Esophagus squamous epithelium (tissue), 4 donors: ENCODE measurements at regions not wholly inside any gene's neighbourhood (a gene's known extent, or its start where the extent isn't known, plus 50 kb on each side); places are given as distances from the start of the nearest gene placed in this dataset.

ENCODE experiments used
- POLR2A ChIP-seq, 4 donors: fragments of 450-650 bp; IDR thresholded peaks; one replicate each; pipeline ENCODE4 v1.6.1; 2017; ENCODE audit warnings: antibody characterized with exemption in 4 of 4, mild to moderate bottlenecking in 4 of 4, moderate library complexity in 3 of 4
- TF ChIP-seq, protein P1 (sequence below), 6 experiments: fragments of 450-650 bp in 4 of 6; fragments of 200-600 bp in 2 of 6; sonication (generic) in 2 of 6; IDR thresholded peaks; one replicate each; pipeline ENCODE4 v1.5.1; 2016 to 2019; ENCODE audit warnings: antibody characterized with exemption in 6 of 6, mild to moderate bottlenecking in 4 of 6, moderate library complexity in 4 of 6

DNA sequence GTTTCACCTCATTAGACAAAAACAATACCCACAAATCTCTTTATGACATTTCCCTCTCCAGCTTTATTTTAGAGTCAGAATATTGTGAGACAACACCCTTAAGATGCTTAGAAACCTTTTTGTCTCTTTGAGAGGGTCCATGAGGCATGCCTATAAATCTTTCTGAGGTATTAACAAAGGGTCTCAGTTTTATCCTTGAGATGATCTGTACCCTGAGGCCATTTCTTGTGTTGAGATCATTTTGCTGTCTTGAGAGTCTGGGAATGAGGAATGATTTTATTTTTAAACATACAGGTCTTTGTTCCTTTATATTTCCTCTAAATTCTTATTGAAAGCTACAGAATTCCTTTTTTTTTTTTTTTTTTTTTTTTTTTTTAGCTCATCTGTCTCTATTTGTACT, 179.7 kb upstream of the HS3ST4 start:
- no peak for TF ChIP-seq POLR2A (IDR thresholded peaks at IDR 0.05)
- TF ChIP-seq, protein P1, sequence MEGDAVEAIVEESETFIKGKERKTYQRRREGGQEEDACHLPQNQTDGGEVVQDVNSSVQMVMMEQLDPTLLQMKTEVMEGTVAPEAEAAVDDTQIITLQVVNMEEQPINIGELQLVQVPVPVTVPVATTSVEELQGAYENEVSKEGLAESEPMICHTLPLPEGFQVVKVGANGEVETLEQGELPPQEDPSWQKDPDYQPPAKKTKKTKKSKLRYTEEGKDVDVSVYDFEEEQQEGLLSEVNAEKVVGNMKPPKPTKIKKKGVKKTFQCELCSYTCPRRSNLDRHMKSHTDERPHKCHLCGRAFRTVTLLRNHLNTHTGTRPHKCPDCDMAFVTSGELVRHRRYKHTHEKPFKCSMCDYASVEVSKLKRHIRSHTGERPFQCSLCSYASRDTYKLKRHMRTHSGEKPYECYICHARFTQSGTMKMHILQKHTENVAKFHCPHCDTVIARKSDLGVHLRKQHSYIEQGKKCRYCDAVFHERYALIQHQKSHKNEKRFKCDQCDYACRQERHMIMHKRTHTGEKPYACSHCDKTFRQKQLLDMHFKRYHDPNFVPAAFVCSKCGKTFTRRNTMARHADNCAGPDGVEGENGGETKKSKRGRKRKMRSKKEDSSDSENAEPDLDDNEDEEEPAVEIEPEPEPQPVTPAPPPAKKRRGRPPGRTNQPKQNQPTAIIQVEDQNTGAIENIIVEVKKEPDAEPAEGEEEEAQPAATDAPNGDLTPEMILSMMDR (IDR thresholded peaks at IDR 0.05): no peak
